H1 (cell line): ENCODE measurements at regions not wholly inside any gene's neighbourhood (a gene's known extent, or its start where the extent isn't known, plus 50 kb on each side); places are given as distances from the start of the nearest gene placed in this dataset.
A peak's percentile ranks its signal among the peaks of the same experiment; 100 is the strongest.

Experiments used
- CTCF ChIA-PET: fragments of 300-600 bp; sonication (Branson Sonifier 250); formaldehyde crosslinking; loops from one replicate; lab custom pipeline; 2021; ENCODE audit not compliant: partially characterized antibody; lab: Charles Lee
- POLR2A ChIA-PET: fragments of 300-600 bp; sonication (Branson Sonifier 250); formaldehyde crosslinking; loops from one replicate; lab custom pipeline; 2021; ENCODE audit warnings: inconsistent platforms; ENCODE audit not compliant: partially characterized antibody; lab: Charles Lee
- DNase-seq, 2 experiments: peaks; one replicate each; pipeline versions ENCODE4 v3.0.0 to v3.0.0-alpha.2; 2010 to 2022; ENCODE audit warnings: low spot score in 2 of 2, low read depth in 1 of 2, mixed read lengths in 1 of 2
- FAIRE-seq: peaks from 2 replicates; lab custom pipeline; 2011; peaks lifted over from hg19 to GRCh38; lab: Jason Lieb, UNC
- H2AFZ ChIP-seq: 2 replicates; pipeline ENCODE4 v1.8.1; 2012; ENCODE audit warnings: low read length, inconsistent platforms
- H2AK5ac ChIP-seq: 2 replicates; pipeline ENCODE4 v1.6.1; 2013; ENCODE audit warnings: low read depth, low read length
- H2BK120ac ChIP-seq: replicated peaks from 2 replicates; pipeline ENCODE3; 2013; ENCODE audit warnings: low read depth, low read length, inconsistent platforms
- H2BK12ac ChIP-seq: 2 replicates; pipeline ENCODE4 v1.6.1; 2013; ENCODE audit warnings: low read depth, low read length
- H2BK15ac ChIP-seq: 2 replicates; pipeline ENCODE4 v1.6.1; 2013; ENCODE audit warnings: low read length
- H2BK20ac ChIP-seq: 2 replicates; pipeline ENCODE4 v1.6.1; 2013; ENCODE audit warnings: low read length
- H2BK5ac ChIP-seq: 2 replicates; pipeline ENCODE4 v1.6.1; 2013; ENCODE audit warnings: low read depth, low read length
- H3K14ac ChIP-seq: 2 replicates; pipeline ENCODE4 v1.6.1; 2013; ENCODE audit warnings: inconsistent platforms; ENCODE audit not compliant: insufficient read length
- H3K18ac ChIP-seq: 2 replicates; pipeline ENCODE4 v1.6.1; 2013; ENCODE audit warnings: low read length; ENCODE audit errors: extremely low read depth
- H3K23ac ChIP-seq: 2 replicates; pipeline ENCODE4 v1.6.1; 2013; ENCODE audit warnings: inconsistent platforms; ENCODE audit not compliant: insufficient read length
- H3K23me2 ChIP-seq: 2 replicates; pipeline ENCODE4 v1.6.1; 2013; ENCODE audit warnings: low read depth, low read length
- H3K27ac ChIP-seq: 2 replicates; pipeline ENCODE4 v1.6.1; 2011; ENCODE audit warnings: low read depth, low read length, inconsistent platforms
- H3K27me3 ChIP-seq, 4 experiments: replicated peaks in 1 of 4; 1 replicate in 1 of 4; 2 replicates in 3 of 4; pipeline versions ENCODE4 v1.6.1 to v1.8.1; 2011 to 2013; ENCODE audit warnings: low read length in 3 of 4, mild to moderate bottlenecking in 3 of 4, inconsistent platforms in 2 of 4, mixed read lengths in 2 of 4, moderate library complexity in 1 of 4; ENCODE audit not compliant: control insufficient read depth in 3 of 4, insufficient read depth in 3 of 4; ENCODE audit errors: extremely low read depth in 1 of 4
- H3K36me3 ChIP-seq, 4 experiments: 2 replicates each; pipeline versions ENCODE4 v1.6.1 to v1.8.1; 2011 to 2013; ENCODE audit warnings: mild to moderate bottlenecking in 4 of 4, low read length in 3 of 4, moderate library complexity in 2 of 4, control low read depth in 1 of 4, inconsistent platforms in 1 of 4; ENCODE audit not compliant: insufficient read depth in 4 of 4, control insufficient read depth in 2 of 4
- H3K4ac ChIP-seq: replicated peaks from 2 replicates; pipeline ENCODE3; 2013; ENCODE audit warnings: low read length, low read depth, mixed read lengths, inconsistent platforms; ENCODE audit not compliant: insufficient read length
- H3K4me1 ChIP-seq, 4 experiments: replicated peaks in 1 of 4; 1 replicate in 1 of 4; 2 replicates in 3 of 4; pipeline versions ENCODE4 v1.6.1 to v1.8.1; 2011 to 2013; ENCODE audit warnings: low read length in 3 of 4, inconsistent platforms in 2 of 4, mixed read lengths in 1 of 4; ENCODE audit not compliant: insufficient read depth in 4 of 4, control insufficient read depth in 3 of 4
- H3K4me2 ChIP-seq, 2 experiments: 2 replicates each; pipeline versions ENCODE4 v1.6.1 to v1.8.1; 2011 to 2013; ENCODE audit warnings: low read depth in 2 of 2, low read length in 2 of 2, control low read depth in 1 of 2, inconsistent platforms in 1 of 2, mild to moderate bottlenecking in 1 of 2; ENCODE audit not compliant: insufficient read depth in 1 of 2
- H3K4me3 ChIP-seq, 4 experiments: fragments of 200-600, 300-600 bp in 1 of 4; sonication (generic), shearing (Covaris generic), sonication (Bioruptor Twin) in 1 of 4; 2 replicates each; pipeline versions ENCODE4 v1.5.1 to v1.8.1; 2011 to 2016; ENCODE audit warnings: low read length in 4 of 4, low read depth in 3 of 4, control low read depth in 2 of 4, inconsistent platforms in 2 of 4, mild to moderate bottlenecking in 2 of 4, mixed read lengths in 1 of 4, moderate library complexity in 1 of 4; ENCODE audit not compliant: insufficient read depth in 2 of 4; ENCODE audit errors: extremely low read depth in 1 of 4
- H3K56ac ChIP-seq: replicated peaks from 2 replicates; pipeline ENCODE3; 2013; ENCODE audit warnings: low read depth, mild to moderate bottlenecking, mixed read lengths, low read length, inconsistent platforms; ENCODE audit not compliant: insufficient read length
- H3K79me1 ChIP-seq: 2 replicates; pipeline ENCODE4 v1.6.1; 2013; ENCODE audit warnings: low read depth, low read length, control low read depth
- H3K79me2 ChIP-seq, 2 experiments: 2 replicates each; pipeline versions ENCODE4 v1.6.1 to v1.8.1; 2012 to 2013; ENCODE audit warnings: low read length in 2 of 2, mild to moderate bottlenecking in 2 of 2, inconsistent platforms in 1 of 2; ENCODE audit not compliant: insufficient read depth in 2 of 2, control insufficient read depth in 1 of 2
- H3K9ac ChIP-seq, 4 experiments: replicated peaks in 1 of 4; 1 replicate in 1 of 4; 2 replicates in 3 of 4; pipeline versions ENCODE4 v1.6.1 to v1.8.1; 2011 to 2013; ENCODE audit warnings: low read depth in 3 of 4, low read length in 3 of 4, control low read depth in 2 of 4, mild to moderate bottlenecking in 2 of 4, moderate library complexity in 2 of 4, inconsistent platforms in 1 of 4; ENCODE audit errors: extremely low read depth in 1 of 4
- H3K9me3 ChIP-seq, 2 experiments: 2 replicates each; pipeline versions ENCODE4 v1.6.1 to v1.8.1; 2012 to 2013; ENCODE audit warnings: mild to moderate bottlenecking in 2 of 2, moderate library complexity in 2 of 2, control low read depth in 1 of 2, inconsistent platforms in 1 of 2, low read depth in 1 of 2, low read length in 1 of 2, mixed read lengths in 1 of 2; ENCODE audit not compliant: insufficient read depth in 2 of 2
- H4K20me1 ChIP-seq, 2 experiments: replicated peaks in 1 of 2; 2 replicates each; pipeline versions ENCODE3 to v1.8.1; 2011 to 2013; ENCODE audit warnings: inconsistent platforms in 2 of 2, low read length in 2 of 2, mild to moderate bottlenecking in 1 of 2; ENCODE audit not compliant: insufficient read depth in 2 of 2, control insufficient read depth in 1 of 2
- H4K5ac ChIP-seq: 2 replicates; pipeline ENCODE4 v1.6.1; 2013; ENCODE audit warnings: low read length, low read depth, mixed read lengths, inconsistent platforms; ENCODE audit not compliant: insufficient read length
- H4K8ac ChIP-seq: 2 replicates; pipeline ENCODE4 v1.8.0; 2013; ENCODE audit warnings: mild to moderate bottlenecking, moderate library complexity, low read length, inconsistent platforms; ENCODE audit not compliant: insufficient read depth; ENCODE audit errors: extremely low read depth
- H4K91ac ChIP-seq: replicated peaks from 2 replicates; pipeline ENCODE3; 2013; ENCODE audit warnings: low read length, mixed read lengths, inconsistent platforms; ENCODE audit not compliant: insufficient read length
- GTF2F1 ChIP-seq: IDR thresholded peaks from 2 replicates; pipeline ENCODE4 v1.6.1; 2012; ENCODE audit warnings: low read depth, low read length, improper control_type of control experiment, borderline replicate concordance
- RAD21 ChIP-seq, 2 experiments: IDR thresholded peaks in 1 of 2; conservative IDR thresholded peaks in 1 of 2; 2 replicates each; pipeline ENCODE4 v1.6.1; 2011; ENCODE audit warnings: low read depth in 2 of 2, low read length in 2 of 2, improper control_type of control experiment in 1 of 2, inconsistent platforms in 1 of 2, mild to moderate bottlenecking in 1 of 2, moderate library complexity in 1 of 2
- WGBS, 2 experiments: shearing (Covaris generic) in 1 of 2; methylation state at CpG; one replicate each; pipeline versions ENCODE4 v1.1.6 to v1.1.7; 2013 to 2015; ENCODE audit warnings: low lambda C conversion rate in 2 of 2, mixed read lengths in 2 of 2, inconsistent platforms in 1 of 2, low coverage in 1 of 2, missing lambda C conversion rate in 1 of 2; ENCODE audit not compliant: insufficient replicate concordance in 2 of 2, insufficient coverage in 1 of 2, insufficient read length in 1 of 2; ENCODE audit errors: extremely low coverage in 1 of 2, missing lambda C conversion rate in 1 of 2; 5-methylcytosine and 5-hydroxymethylcytosine counted together

- H2BK15ac ChIP-seq, result no peak overlapping the region
- no peak overlapping the region for H3K4me3 ChIP-seq
- no peaks in the 10 kb centered on the region for H3K36me3 ChIP-seq
- 95% methylated on average over 1 of the region's 1 CpG; no CpG with 5 or more reads in 1 of the 2 experiments for WGBS, 2 experiments
- no peak overlapping the region for H2AK5ac ChIP-seq
- no peak overlapping the region for H2BK5ac ChIP-seq
- no peak overlapping the region for H3K4me2 ChIP-seq
- H3K79me1 ChIP-seq, result no peaks in the 10 kb centered on the region
- DNase-seq (no peak), FAIRE-seq (no peak)
- H3K14ac ChIP-seq, result no peak overlapping the region
- H3K9ac ChIP-seq, result no peak overlapping the region
- H3K27ac ChIP-seq, result no peak overlapping the region
- no peaks in the 10 kb centered on the region for H3K23me2 ChIP-seq
- POLR2A ChIA-PET, result no interaction called here
- 0 out of 4 replicates have a peak, but pooled peaks cover 2 to 4% of the 10 kb centered on the region in 2 experiments for H3K9me3 ChIP-seq
- no peak overlapping the region for H2AFZ ChIP-seq
- no peaks in the 10 kb centered on the region for H4K20me1 ChIP-seq
- H3K18ac ChIP-seq, result no peak overlapping the region
- H3K4ac ChIP-seq, result no peak overlapping the region
- H3K79me2 ChIP-seq, result no peaks in the 10 kb centered on the region
- H4K91ac ChIP-seq, result no peak overlapping the region
- H2BK20ac ChIP-seq, result no peak overlapping the region
- CTCF ChIA-PET, result interaction anchor here (0.6 kb wide), 1 partner anchor 834 kb away, joined by 3 read pairs; no protein-coding TSS in a partner anchor
- no peak overlapping the region for H4K5ac ChIP-seq
- no peak overlapping the region for H3K56ac ChIP-seq
- H2BK120ac ChIP-seq, result no peak overlapping the region
- no peaks in the 10 kb centered on the region for H3K27me3 ChIP-seq
- no peak overlapping the region for H2BK12ac ChIP-seq
- 0 out of 4 replicates have a peak, but pooled peaks of 1 of the 2 experiments have one; percentile 7 for TF ChIP-seq RAD21 (IDR thresholded peaks at IDR 0.05 in 1 of 2, conservative IDR thresholded peaks at IDR 0.05 in 1 of 2; ENCODE audit: low read depth in 2 of 2, low read length in 2 of 2)
- TF ChIP-seq GTF2F1, result no peak
- no peak overlapping the region for H3K23ac ChIP-seq
- no peak overlapping the region for H4K8ac ChIP-seq
- peaks cover 0 to 3% (median 0%) of the 10 kb centered on the region in 4 experiments; a peak in 1 of 7 replicates for H3K4me1 ChIP-seq
These were observed 369.8 kb upstream of the KAZN start for GRCh38 chr1:14228677-14229076.
